NB4 (cell line): ENCODE measurements at regions not wholly inside any gene's neighbourhood (a gene's known extent, or its start where the extent isn't known, plus 50 kb on each side); places are given as distances from the start of the nearest gene placed in this dataset.
"Not testable (repeated sequence)": the region's sequence is repeated elsewhere in the genome, so short reads cannot be mapped to it uniquely, and the experiment has no call there.

Experiments
- CTCF ChIP-seq: IDR thresholded peaks from one replicate; pipeline ENCODE4 v1.5.1; 2012; ENCODE audit warnings: low read depth, low read length
- MAX ChIP-seq: IDR thresholded peaks from 2 replicates; pipeline ENCODE4 v1.6.1; 2011; ENCODE audit warnings: low read depth, low read length
- POLR2A ChIP-seq: IDR thresholded peaks from 2 replicates; pipeline ENCODE4 v1.6.1; 2011; ENCODE audit warnings: mild to moderate bottlenecking; ENCODE audit not compliant: insufficient read length; ENCODE audit errors: extremely low read depth

DNA sequence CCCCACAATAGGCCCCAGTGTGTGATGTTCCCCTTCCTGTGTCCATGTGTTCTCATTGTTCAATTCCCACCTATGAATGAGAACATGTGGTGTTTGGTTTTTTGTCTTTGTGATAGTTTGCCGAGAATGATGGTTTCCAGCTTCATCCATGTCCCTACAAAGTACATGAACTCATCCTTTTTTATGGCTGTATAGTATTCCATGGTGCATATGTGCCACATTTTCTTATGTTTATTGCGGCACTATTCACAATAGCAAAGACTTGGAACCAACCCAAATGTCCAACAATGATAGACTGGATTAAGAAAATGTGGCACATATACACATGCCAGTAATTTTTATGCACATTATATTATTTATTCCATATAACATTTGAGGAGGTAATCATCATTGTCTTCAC is 1743.6 kb upstream of the RAG2 start:
- TF ChIP-seq CTCF, MAX, POLR2A: not testable (repeated sequence)
